OCI-LY3 (cell line): ENCODE measurements at regions not wholly inside any gene's neighbourhood (a gene's known extent, or its start where the extent isn't known, plus 50 kb on each side); places are given as distances from the start of the nearest gene placed in this dataset.

Experiments used
- H2AFZ ChIP-seq: fragments of 200-600, 300-600 bp; shearing (Covaris generic); 2 replicates; pipeline ENCODE4 v1.6.0; 2014; ENCODE audit warnings: antibody characterized with exemption, low read depth, low read length
- H3K27ac ChIP-seq: fragments of 200-600, 300-600 bp; sonication (generic); 2 replicates; pipeline ENCODE4 v1.5.1; 2014; ENCODE audit warnings: mild to moderate bottlenecking, low read length, moderate library complexity, mixed read lengths
- H3K27me3 ChIP-seq: fragments of 200-600, 300-600 bp; sonication (generic); 2 replicates; pipeline ENCODE4 v1.6.1; 2014; ENCODE audit warnings: low read depth, low read length, mixed read lengths
- H3K36me3 ChIP-seq: fragments of 200-600, 300-600 bp; sonication (generic); replicated peaks from 2 replicates; pipeline ENCODE3; 2014; ENCODE audit warnings: low read depth, low read length, mixed read lengths
- H3K4me1 ChIP-seq: fragments of 300-600, 200-600 bp; sonication (generic); 2 replicates; pipeline ENCODE4 v1.6.1; 2014; ENCODE audit warnings: low read length, mixed read lengths
- H3K4me2 ChIP-seq: fragments of 200-600, 300-600 bp; sonication (generic); 2 replicates; pipeline ENCODE4 v1.6.1; 2014; ENCODE audit warnings: low read length, mixed read lengths
- H3K4me3 ChIP-seq: fragments of 300-600, 200-600 bp; sonication (generic); 2 replicates; pipeline ENCODE4 v1.5.1; 2014; ENCODE audit warnings: antibody characterized with exemption, mild to moderate bottlenecking, low read length, moderate library complexity
- H3K79me2 ChIP-seq: fragments of 300-600, 200-600 bp; shearing (Covaris generic); 2 replicates; pipeline ENCODE4 v1.6.1; 2014; ENCODE audit warnings: mild to moderate bottlenecking, low read length, mixed read lengths
- H3K9ac ChIP-seq: fragments of 300-600, 200-600 bp; shearing (Covaris generic); 2 replicates; pipeline ENCODE4 v1.6.0; 2014; ENCODE audit warnings: mild to moderate bottlenecking, low read length, moderate library complexity
- H3K9me3 ChIP-seq: fragments of 200-600, 300-600 bp; shearing (Covaris generic); 2 replicates; pipeline ENCODE4 v1.6.1; 2014; ENCODE audit warnings: low read length, mixed read lengths; ENCODE audit not compliant: insufficient read depth
- H4K20me1 ChIP-seq: fragments of 200-600, 300-600 bp; sonication (generic); 2 replicates; pipeline ENCODE4 v1.6.1; 2016; ENCODE audit warnings: low read length, mixed read lengths; ENCODE audit not compliant: insufficient read depth
- EZH2phosphoT487 ChIP-seq: fragments of 200-600 bp; shearing (Covaris generic); IDR thresholded peaks from 2 replicates; pipeline ENCODE4 v1.6.1; 2018; ENCODE audit warnings: antibody characterized with exemption, mixed run types, low read depth
- TF ChIP-seq, protein P1 (sequence below): fragments of 200-600, 300-600 bp; sonication (generic); IDR thresholded peaks from 2 replicates; pipeline ENCODE4 v1.5.1; 2014; ENCODE audit warnings: antibody characterized with exemption, low read length, low read depth

- Histone ChIP-seq H4K20me1 (no peaks in the 10 kb centered on the region), H3K4me2 (no peak overlapping the region), H2AFZ (no peak overlapping the region), H3K4me3 (no peak overlapping the region), H3K4me1 (no peaks in the 10 kb centered on the region), H3K27me3 (no peaks in the 10 kb centered on the region), H3K79me2 (no peaks in the 10 kb centered on the region), H3K27ac (no peak overlapping the region), H3K9me3 (no peaks in the 10 kb centered on the region), H3K9ac (no peak overlapping the region), H3K36me3 (no peaks in the 10 kb centered on the region)
- TF ChIP-seq, protein P1, sequence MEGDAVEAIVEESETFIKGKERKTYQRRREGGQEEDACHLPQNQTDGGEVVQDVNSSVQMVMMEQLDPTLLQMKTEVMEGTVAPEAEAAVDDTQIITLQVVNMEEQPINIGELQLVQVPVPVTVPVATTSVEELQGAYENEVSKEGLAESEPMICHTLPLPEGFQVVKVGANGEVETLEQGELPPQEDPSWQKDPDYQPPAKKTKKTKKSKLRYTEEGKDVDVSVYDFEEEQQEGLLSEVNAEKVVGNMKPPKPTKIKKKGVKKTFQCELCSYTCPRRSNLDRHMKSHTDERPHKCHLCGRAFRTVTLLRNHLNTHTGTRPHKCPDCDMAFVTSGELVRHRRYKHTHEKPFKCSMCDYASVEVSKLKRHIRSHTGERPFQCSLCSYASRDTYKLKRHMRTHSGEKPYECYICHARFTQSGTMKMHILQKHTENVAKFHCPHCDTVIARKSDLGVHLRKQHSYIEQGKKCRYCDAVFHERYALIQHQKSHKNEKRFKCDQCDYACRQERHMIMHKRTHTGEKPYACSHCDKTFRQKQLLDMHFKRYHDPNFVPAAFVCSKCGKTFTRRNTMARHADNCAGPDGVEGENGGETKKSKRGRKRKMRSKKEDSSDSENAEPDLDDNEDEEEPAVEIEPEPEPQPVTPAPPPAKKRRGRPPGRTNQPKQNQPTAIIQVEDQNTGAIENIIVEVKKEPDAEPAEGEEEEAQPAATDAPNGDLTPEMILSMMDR: no peak
- no peak for TF ChIP-seq EZH2phosphoT487
Measured at GRCh38 chr3:147129665-147130064, 276.7 kb downstream of the ZIC4 start.

DNA sequence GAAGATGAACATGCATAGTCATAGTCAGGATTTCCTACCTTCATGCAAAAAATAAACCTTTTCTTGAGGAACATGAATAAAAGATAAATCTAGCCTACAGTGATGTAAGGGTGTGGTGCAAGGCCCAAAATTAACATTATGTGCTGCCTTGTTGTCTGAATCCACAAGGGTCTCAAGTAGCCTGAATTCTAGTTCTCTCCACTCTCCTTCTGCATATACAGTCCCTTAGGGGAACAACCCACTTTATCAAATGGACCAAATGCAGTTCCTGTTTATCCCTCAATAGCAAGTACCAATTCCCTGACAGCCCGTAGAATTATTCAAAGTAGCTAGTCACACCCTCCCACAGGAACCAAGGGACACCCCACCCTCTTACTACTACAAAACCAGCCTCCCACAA lies 284.0 kb downstream of the ZIC4 start:
- no peaks in the 10 kb centered on the region for H3K4me1 ChIP-seq
- no peaks in the 10 kb centered on the region for H3K27me3 ChIP-seq
- no peak overlapping the region for H3K27ac ChIP-seq
- no peaks in the 10 kb centered on the region for H4K20me1 ChIP-seq
- no peak overlapping the region for H3K4me3 ChIP-seq
- no peak overlapping the region for H2AFZ ChIP-seq
- H3K9ac ChIP-seq: no peak overlapping the region
- TF ChIP-seq EZH2phosphoT487: no peak
- TF ChIP-seq, protein P1: no peak
- H3K4me2 ChIP-seq: no peak overlapping the region
- no peaks in the 10 kb centered on the region for H3K36me3 ChIP-seq
- H3K79me2 ChIP-seq: no peaks in the 10 kb centered on the region
- H3K9me3 ChIP-seq: no peaks in the 10 kb centered on the region

- Histone ChIP-seq H3K4me1 (no peaks in the 10 kb centered on the region), H3K27me3 (no peaks in the 10 kb centered on the region), H4K20me1 (no peaks in the 10 kb centered on the region), H3K9ac (no peak overlapping the region), H3K9me3 (no peaks in the 10 kb centered on the region), H3K4me3 (no peak overlapping the region), H3K27ac (no peak overlapping the region), H3K4me2 (no peak overlapping the region), H3K36me3 (no peaks in the 10 kb centered on the region), H2AFZ (no peak overlapping the region), H3K79me2 (no peaks in the 10 kb centered on the region)
- TF ChIP-seq, protein P1: peak; percentile 72
- no peak for TF ChIP-seq EZH2phosphoT487
Measured at GRCh38 chr3:147119989-147120388, 286.4 kb downstream of the ZIC4 start.

DNA sequence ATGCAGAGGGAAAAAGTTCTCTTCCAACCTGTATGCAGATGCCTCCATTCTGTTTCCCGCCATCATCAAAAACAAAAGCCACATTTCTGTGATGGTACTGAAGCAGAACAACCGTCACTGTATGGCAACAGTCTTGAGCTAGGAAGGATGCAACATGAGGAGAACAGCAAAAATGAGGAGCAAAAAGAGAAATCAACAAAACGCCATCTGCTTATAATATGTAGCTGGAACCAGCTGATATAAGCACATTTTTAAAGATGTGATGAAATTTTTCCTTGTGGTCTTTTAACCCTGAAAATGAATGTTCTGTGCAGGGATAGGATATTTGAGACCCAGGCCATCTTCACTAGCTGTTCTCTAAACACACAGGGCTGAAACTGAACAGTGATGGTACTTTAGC lies 287.0 kb downstream of the ZIC4 start:
- Histone ChIP-seq H3K79me2 (no peaks in the 10 kb centered on the region), H3K9me3 (no peaks in the 10 kb centered on the region), H3K27me3 (no peaks in the 10 kb centered on the region), H4K20me1 (no peaks in the 10 kb centered on the region), H3K27ac (no peak overlapping the region), H3K4me2 (no peak overlapping the region), H3K9ac (no peak overlapping the region), H3K4me1 (no peaks in the 10 kb centered on the region), H3K36me3 (no peaks in the 10 kb centered on the region), H3K4me3 (no peak overlapping the region), H2AFZ (no peak overlapping the region)
- TF ChIP-seq, protein P1: no peak
- TF ChIP-seq EZH2phosphoT487: no peak
